Effector CD4-positive, alpha-beta T cell (primary cell): ENCODE measurements at regions not wholly inside any gene's neighbourhood (a gene's known extent, or its start where the extent isn't known, plus 50 kb on each side); places are given as distances from the start of the nearest gene placed in this dataset.
"Not testable (repeated sequence)": the region's sequence is repeated elsewhere in the genome, so short reads cannot be mapped to it uniquely, and the experiment has no call there.

Experiments
- DNase-seq: peaks from one replicate; pipeline ENCODE4 v3.0.0-alpha.2; 2020

GRCh38 chr3:40649346-40649745 is 124.6 kb downstream of the ZNF621 start:
- no peak for DNase-seq

DNA sequence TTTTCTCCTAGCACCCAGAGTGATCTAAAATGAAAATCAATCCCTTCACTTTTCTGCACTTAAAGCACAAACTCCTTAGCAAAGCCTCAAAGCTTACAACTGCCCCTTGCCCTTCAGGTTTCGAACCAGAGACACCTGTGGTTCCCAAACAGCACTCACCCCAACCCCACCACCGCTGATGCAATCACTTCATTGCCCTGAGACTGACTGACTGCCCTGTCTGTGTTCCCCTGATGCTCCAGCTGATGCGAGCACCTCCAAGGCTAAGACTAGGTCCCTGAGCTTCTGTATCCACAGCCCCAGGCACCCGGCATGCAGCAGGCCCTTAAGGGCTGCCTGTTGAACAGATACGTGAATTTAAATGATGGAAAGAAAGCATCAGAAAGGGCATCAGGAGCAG is 127.3 kb downstream of the ZNF621 start:
- no peak for DNase-seq

DNA sequence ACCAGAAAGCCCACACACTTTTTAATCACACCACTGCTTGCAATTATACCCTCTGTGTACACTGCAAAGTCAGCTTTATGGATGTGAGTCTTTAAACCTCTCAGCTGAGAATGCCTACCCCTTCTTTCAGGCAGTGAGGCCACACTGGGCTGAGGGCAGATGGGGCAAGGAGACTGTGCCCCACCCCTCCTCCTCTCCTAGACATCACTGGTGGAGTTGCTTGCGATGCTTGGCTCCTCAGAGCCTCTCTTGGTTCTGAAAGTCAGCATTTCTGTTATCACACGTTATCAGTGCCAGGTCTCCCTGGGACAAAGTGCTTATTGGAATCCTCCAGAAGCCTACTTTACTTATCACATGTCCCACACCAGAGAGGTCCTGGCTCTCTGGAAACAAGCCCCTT is 128.2 kb downstream of the ZNF621 start:
- no peak for DNase-seq

GRCh38 chr3:40653878-40654277 is 129.1 kb downstream of the ZNF621 start:
- no peak for DNase-seq

- no peak for DNase-seq
Measured at GRCh38 chr3:40655551-40655950, 130.8 kb downstream of the ZNF621 start.

DNA sequence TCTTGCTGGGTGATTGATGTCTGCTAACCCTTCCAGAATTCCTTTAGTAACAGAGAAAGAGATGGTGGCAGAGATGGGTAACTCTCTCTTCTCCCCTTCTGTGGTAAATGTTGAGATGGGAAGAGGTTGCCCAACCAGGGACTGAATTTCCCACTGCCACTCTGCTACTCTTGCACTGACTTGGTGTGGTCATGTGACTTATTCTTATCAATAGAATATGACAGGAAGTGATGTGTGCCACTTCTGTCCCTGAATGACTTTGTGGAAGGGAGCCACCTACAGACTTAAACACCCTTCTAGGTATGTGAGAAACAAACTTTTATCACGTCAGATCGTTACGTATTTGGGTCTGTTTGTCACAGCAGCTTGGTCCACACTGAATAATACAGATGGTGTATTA is 132.9 kb downstream of the ZNF621 start:
- no peak for DNase-seq

- no peak for DNase-seq
Measured at GRCh38 chr3:40658305-40658704, 133.5 kb downstream of the ZNF621 start.

GRCh38 chr3:40660554-40660953 is 135.8 kb downstream of the ZNF621 start:
- no peak for DNase-seq

DNA sequence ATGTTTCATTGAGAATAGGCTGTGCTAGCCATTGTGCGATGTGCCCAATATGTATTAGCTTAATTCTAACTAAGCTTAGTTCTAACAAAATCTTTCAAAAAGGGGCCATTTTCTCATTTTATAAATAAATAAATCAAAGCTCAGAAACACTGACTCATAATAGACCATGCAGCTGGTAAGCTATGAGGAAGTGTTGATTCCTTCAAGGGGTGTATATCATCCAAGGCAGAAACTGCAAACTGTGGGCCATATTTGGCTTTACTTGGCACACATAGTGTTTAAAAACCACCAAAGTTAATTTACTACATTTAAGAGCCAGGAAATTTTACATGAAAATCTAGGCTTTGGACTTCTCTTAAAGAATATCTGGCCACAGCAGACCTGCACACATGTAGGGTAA is 136.5 kb downstream of the ZNF621 start:
- DNase-seq: no peak

DNA sequence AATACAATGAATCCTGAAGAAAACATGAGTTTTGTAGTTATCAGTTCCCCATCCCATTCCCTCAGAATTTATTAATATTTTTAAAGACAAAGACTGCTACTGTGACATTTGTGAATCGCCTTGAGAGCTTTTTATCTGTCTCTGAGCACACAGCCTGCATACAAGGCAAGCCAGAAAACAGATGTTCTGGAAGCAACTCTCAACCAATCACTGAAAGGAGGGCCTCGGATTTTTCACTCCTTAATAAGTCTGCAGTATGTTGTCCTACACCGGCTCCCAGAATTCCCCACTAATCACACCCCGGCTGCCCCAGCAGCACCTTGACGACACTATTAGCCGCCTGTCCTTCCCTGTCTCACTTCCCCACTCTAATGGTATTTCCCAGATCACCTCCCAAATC is 138.5 kb downstream of the ZNF621 start:
- DNase-seq: no peak

GRCh38 chr3:40669176-40669575 is 144.4 kb downstream of the ZNF621 start:
- no peak for DNase-seq

DNA sequence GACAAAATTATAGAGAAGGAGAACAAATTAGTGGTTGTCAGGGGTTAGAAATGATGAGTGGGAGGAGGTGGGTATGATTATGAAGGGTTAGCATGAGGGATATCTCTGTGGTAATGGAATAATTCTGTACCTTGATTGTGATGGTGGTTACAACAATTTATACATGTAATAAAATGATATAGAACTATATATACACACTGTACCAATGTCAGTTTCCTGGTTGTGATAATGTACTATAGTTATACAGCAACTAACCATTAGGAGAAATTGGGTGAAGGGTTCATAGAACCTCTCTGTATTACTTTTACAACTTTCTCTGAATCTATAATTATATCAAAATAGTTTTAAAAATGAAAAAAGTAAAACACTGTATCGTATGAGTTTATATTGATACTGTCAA is 148.1 kb downstream of the ZNF621 start:
- DNase-seq: no peak

DNA sequence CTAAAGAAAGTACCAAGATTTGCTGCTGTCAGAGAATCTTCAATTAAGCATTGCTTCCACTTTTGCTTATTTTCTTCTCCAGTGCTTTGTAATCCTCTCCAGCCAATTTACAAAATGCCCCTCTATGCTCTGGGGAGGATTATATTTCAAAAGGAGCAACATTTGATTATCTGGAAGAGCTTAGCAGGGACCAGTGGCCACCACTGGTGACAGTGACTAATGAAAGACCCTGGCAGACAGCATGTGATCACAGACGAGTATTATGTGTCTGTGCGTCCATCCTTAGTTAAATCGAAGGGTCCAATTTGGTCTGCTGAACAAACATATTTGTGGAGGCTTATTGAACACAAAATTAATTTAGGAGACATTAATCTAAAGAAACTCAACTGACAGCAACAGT is 152.6 kb downstream of the ZNF621 start:
- DNase-seq: no peak

GRCh38 chr3:40677749-40678148 is 153.0 kb downstream of the ZNF621 start:
- no peak for DNase-seq

GRCh38 chr3:40679290-40679689 is 154.5 kb downstream of the ZNF621 start:
- no peak for DNase-seq

DNA sequence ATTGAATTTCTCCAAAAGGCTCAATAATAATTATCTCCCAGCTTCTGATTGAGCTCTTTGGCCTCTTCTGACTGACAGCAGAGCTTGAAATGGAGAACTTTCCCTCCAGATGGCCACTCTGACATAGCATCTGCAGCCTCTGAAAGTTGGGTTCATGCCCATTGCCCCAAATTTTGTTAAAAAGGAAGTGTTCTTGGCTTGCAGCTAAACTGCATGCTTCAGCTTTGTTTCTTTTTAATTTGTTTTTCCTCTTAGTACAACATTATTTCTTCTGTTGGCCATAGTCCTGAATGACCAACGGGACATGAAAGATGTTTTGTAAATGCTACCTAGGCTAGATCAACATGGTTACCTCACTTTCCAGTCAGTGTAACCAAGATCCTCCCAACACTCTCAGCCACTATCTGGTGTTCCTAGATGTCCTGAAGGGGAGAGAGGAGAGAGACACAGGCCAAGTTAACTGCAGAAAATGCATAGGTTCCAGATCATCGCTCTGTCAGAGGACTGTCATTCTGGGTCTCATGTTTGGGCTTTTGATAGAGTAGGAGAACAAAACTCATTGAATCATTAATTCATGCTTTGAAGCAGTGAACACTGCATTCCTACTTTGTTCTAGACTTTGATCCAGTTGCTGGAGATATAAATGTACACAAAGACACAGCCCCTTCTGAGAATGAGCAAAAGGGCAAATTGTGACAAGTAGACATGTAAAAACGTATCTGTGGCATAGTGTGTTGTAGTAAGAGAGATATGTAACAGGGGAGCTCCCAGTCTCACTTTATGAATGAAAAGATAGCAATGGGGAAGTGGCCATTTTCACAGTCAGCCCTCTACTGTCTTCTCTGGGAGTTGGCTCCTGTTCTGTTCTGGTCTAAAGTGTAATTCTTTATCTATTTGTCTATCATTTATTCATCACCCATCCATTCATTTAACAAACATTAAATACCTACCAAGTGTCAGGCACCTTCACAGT is 156.2 kb downstream of the ZNF621 start:
- DNase-seq: no peak

GRCh38 chr3:40681658-40682055 is 156.9 kb downstream of the ZNF621 start:
- no peak for DNase-seq

DNA sequence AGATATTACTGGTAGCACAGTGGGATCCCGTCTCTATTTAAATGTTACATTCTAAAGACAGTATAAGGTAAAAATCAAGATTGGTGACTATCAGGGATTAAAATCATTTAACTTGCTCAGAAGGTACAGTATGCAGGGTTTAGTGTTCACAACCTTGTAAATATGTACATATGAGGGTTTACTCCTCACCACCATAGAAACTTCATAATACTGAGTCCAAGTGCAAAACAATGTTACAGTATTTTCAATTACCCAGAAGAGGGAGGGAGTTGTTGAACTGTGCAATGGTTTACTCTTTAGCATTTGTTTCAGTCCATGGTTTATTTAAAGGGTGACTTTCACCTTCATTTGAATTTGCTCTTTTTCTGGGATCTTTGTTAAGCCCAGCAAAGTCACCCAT is 165.1 kb downstream of the ZNF621 start:
- no peak for DNase-seq

DNA sequence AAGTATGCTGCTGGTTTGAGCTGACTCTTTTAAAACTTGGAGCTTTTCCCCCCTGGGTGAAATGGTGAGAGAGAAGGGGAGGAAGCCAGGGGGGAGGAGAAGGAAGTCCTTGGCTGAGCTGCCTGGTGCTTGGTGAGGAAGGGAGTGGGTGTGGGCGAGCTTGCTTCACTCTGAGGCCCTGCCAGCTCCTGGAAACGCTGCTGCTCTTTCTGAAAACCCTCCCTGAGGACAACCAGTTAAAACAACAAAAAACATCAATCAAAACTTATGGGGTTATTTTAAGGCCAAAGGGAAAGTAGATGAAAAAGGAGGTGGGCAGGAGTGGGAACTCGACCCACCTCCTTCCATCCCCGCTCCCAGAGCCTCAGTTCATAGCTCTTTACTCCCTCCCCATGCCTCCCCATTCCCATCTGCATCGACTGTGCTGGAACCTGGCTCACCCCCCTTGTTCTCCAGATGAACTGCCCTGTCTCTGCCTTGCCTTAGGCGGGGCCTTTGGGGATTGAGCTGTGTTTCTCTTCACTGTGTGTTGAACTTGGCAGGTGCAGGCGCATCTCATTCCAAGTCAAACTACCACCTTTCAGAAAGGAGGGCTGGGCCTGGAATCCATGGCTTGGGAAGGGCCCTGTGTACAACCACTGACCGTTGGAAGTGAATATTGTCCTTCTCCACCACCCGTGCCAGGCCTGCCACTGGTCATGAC is 166.1 kb downstream of the ZNF621 start:
- no peak for DNase-seq

DNA sequence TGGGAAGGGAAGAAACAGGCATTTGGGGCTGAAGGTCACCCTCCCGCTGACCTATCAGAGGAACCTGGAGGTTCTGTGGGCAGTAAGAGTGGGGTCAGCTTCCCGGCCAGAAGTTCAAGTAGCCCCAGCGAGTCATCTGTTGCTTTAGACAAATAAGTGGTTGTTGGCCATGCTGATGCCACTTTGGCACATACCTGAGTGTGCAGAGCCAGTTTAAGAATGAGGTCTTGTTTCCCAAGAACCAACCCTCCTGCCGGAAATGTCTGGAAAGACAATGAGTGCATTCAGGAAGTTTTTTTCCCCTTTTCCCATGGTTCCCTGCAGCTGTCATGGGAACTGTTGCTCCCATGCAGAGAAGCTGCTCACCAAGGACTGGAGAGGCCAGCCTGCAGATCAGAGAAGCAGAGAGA is 166.7 kb downstream of the ZNF621 start:
- no peak for DNase-seq

DNA sequence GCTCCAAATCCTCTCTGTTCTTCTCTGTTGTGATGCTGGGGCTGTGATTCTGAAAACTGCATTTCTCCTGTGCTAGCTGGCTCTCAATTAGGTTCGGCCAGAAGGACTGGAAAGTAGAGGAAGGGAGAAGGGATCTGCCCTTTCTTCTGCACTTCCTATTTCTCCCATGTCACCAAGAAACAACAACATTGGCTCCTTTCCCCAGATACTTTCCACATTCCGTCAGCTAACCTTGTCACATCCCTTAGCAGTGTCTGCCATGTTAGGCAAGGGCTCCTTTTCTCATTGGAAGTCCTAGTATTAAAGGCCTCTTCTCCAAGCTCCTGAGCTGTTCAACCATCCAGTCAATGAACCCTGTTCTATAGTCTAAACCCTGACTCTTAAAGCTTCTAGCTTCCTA is 171.1 kb downstream of the ZNF621 start:
- DNase-seq: no peak

DNA sequence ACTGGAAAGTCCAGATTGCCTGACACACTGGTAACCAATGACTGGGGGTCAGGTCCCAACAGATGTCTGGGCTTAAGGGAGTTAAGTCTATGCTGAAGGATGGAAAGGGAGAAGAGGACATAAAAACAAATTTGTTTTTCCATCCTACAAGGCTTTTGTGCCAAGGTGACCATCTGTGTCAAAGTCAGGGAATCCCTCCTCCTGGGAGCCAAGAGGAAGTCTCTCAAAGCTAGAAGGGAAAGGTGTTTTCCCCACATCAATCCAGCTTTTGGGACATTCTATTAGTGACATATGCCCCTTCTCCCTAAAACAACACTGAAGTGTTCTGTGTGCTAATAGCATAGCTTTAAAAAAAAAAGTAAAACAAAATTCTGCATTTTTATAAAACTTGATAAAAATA is 173.9 kb downstream of the ZNF621 start:
- not testable (repeated sequence) for DNase-seq

DNA sequence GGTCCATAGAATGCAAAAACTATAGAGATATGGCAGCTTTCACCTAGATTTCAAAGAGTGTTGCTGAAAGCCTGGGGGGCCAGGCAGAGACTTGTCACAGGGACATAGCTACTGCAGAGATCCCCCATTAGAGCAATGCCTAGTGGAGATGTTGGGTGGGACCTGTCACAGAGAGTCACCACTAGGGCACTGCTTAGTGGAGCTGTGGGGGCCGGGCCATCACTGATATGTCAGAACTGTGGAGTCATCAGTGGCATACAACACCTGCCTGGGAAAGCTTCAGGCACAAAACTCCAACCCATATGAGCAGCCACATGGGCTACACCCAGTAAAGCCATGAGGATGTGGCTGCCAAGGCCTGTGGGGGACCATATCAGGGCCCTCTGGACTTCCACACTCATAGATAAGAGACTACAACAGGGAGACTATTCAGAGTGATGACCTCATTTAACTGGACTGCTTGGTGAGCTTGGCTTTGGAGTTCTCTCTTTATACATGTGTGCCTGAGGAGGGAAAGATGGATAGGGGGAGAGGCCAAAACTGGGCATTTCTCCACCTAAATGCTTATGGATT is 176.3 kb downstream of the ZNF621 start:
- DNase-seq: no peak

DNA sequence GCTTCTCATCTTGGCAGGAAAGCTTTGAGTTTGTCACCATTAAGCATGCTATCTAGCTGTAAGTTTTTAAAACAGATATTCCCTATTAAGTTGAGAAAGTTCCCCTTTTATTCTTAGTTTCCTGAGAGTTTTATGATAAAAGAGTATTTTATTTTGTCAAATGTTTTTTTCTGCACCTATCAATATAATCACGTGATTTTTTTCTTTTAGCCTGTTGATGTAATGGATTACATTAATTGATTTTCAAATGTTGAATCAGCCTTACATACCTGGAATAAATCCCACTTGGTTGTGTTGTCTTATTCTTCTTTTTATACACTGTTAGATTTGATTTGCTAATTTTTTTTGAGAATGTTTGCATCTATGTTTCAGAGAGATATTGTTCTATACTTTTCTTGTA is 179.5 kb downstream of the ZNF621 start:
- no peak for DNase-seq
